ENCODE measurements at regions not wholly inside any gene's neighbourhood (a gene's known extent, or its start where the extent isn't known, plus 50 kb on each side); places are given as distances from the start of the nearest gene placed in this dataset.
"Not testable (repeated sequence)": the region's sequence is repeated elsewhere in the genome, so short reads cannot be mapped to it uniquely, and the experiment has no call there.

DNA sequence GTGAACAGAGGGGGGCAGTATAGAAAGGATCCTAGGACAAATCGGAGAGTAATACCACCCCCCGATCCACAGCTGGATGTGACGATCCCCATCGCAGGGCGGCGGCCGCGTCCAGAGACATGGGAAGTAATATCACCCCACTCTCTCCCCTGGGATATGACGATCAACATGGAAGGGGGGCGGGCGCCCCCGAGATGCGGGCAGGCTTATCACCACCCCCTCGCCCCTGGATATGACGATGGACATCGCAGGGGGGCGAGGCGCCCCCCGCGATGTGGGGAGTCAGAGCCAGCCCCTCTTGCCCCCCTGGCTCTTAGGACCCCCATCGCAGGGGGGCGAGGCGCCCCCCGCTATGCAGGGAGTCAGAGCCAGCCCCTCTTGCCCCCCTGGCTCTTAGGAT lies 120.4 kb upstream of the OSBPL11 start:
- no peaks in the 10 kb centered on the region for H3K36me3 ChIP-seq (ENCODE audit: control insufficient read depth, insufficient read depth, low read length)
- no peak overlapping the region for H3K9ac ChIP-seq (ENCODE audit: low read length)
- no peak overlapping the region for H3K4me3 ChIP-seq (ENCODE audit: low read length)
- no peaks in the 10 kb centered on the region for H3K4me1 ChIP-seq (ENCODE audit: control insufficient read depth, insufficient read depth, low read length)
- H3K9me3 ChIP-seq (ENCODE audit: control insufficient read depth, low read length) = no peaks in the 10 kb centered on the region
- H3K27me3 ChIP-seq (ENCODE audit: control insufficient read depth, insufficient read depth, low read length) = no peaks in the 10 kb centered on the region

DNA sequence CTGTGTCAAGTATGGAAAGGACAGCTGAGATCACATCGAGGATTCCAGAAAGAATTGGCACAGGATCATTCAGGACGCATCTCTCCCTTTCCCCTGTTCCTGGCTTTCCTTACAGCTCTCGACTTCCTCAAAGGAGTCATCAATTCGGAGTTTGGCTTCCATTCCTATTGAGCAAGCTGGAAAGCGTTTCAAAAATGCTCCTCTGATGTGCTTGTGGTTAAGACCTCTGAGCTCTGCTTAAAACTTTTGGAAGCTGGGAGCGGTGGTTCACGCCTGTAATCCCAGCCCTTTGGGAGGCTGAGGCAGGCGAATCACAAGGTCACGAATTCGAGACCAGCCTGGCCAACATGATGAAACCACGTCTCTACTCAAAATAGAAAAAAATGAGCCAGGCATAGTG lies 136.9 kb upstream of the OSBPL11 start:
- not testable (repeated sequence) for H3K9me3 ChIP-seq (ENCODE audit: control insufficient read depth, low read length); H3K27me3 ChIP-seq (ENCODE audit: control insufficient read depth, insufficient read depth, low read length); H3K9ac ChIP-seq (ENCODE audit: low read length); H3K36me3 ChIP-seq (ENCODE audit: control insufficient read depth, insufficient read depth, low read length); H3K4me1 ChIP-seq (ENCODE audit: control insufficient read depth, insufficient read depth, low read length); H3K4me3 ChIP-seq (ENCODE audit: low read length)

DNA sequence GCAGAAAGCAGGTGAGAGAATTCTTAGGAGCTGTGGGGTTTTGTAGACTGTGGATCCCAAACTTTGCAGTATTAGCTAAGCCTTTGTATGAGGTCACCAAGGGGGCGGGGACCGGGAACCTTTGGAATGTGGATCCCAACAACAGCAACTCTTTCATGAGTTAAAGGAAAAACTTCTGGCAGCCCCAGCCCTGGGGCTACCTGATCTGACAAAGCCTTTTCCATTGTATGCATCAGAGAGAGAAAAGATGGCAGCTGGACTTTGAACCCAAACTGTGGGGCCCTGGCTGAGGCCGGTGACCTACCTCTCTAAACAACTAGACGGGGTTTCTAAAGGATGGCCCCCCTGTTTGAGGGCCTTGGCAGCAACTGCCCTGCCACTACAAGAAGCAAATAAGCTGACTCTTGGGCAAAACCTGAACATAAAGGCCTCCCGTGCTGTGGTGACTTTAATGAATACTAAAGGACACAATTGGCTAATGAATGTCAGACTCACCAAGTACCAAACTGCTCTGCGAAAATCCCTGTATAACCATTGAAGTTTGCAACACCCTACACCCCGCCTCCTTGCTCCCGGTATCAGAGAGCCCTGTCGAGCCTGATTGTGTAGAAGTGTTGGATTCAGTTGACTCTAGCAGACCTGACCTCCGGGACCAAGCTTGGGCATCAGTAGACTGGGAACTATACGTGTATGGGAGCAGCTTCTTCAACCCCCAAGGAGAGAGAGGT lies 146.9 kb upstream of the OSBPL11 start:
- H3K9ac ChIP-seq (ENCODE audit: low read length); H3K4me1 ChIP-seq (ENCODE audit: control insufficient read depth, insufficient read depth, low read length); H3K9me3 ChIP-seq (ENCODE audit: control insufficient read depth, low read length); H3K27me3 ChIP-seq (ENCODE audit: control insufficient read depth, insufficient read depth, low read length); H3K36me3 ChIP-seq (ENCODE audit: control insufficient read depth, insufficient read depth, low read length); H3K4me3 ChIP-seq (ENCODE audit: low read length): not testable (repeated sequence)

GRCh38 chr3:125742845-125743244 lies 147.5 kb upstream of the OSBPL11 start:
- H3K9ac ChIP-seq (ENCODE audit: low read length); H3K4me3 ChIP-seq (ENCODE audit: low read length); H3K9me3 ChIP-seq (ENCODE audit: control insufficient read depth, low read length); H3K36me3 ChIP-seq (ENCODE audit: control insufficient read depth, insufficient read depth, low read length); H3K4me1 ChIP-seq (ENCODE audit: control insufficient read depth, insufficient read depth, low read length); H3K27me3 ChIP-seq (ENCODE audit: control insufficient read depth, insufficient read depth, low read length): not testable (repeated sequence)

DNA sequence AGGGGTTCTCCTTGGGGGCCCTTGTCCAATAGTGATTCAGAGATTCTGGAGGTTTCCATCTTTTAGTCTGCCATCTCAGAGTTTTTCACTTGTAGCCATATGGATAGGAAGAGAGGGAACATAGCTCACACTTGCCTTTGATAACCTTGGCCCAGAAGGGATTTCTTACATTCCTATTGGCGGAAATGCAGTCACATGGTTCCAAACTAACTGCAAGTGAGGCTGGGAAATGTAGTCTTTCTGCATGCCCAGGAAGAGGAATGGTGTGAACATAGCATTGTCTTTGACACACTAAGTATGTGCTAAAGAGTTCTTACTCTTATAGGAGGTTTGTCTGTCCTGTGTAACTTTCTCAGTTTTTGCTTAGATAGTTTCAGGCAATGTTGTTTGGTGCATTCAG lies 161.8 kb upstream of the OSBPL11 start:
- not testable (repeated sequence) for H3K9ac ChIP-seq (ENCODE audit: low read length); H3K4me1 ChIP-seq (ENCODE audit: control insufficient read depth, insufficient read depth, low read length); H3K27me3 ChIP-seq (ENCODE audit: control insufficient read depth, insufficient read depth, low read length); H3K4me3 ChIP-seq (ENCODE audit: low read length); H3K36me3 ChIP-seq (ENCODE audit: control insufficient read depth, insufficient read depth, low read length); H3K9me3 ChIP-seq (ENCODE audit: control insufficient read depth, low read length)

GRCh38 chr3:125758641-125759130 lies 163.4 kb upstream of the OSBPL11 start:
- not testable (repeated sequence) for H3K4me1 ChIP-seq (ENCODE audit: control insufficient read depth, insufficient read depth, low read length); H3K36me3 ChIP-seq (ENCODE audit: control insufficient read depth, insufficient read depth, low read length); H3K27me3 ChIP-seq (ENCODE audit: control insufficient read depth, insufficient read depth, low read length); H3K4me3 ChIP-seq (ENCODE audit: low read length); H3K9me3 ChIP-seq (ENCODE audit: control insufficient read depth, low read length); H3K9ac ChIP-seq (ENCODE audit: low read length)

GRCh38 chr3:125762601-125763000 lies 167.3 kb upstream of the OSBPL11 start:
- not testable (repeated sequence) for H3K4me3 ChIP-seq (ENCODE audit: low read length); H3K9me3 ChIP-seq (ENCODE audit: control insufficient read depth, low read length); H3K9ac ChIP-seq (ENCODE audit: low read length); H3K36me3 ChIP-seq (ENCODE audit: control insufficient read depth, insufficient read depth, low read length); H3K4me1 ChIP-seq (ENCODE audit: control insufficient read depth, insufficient read depth, low read length)
- H3K27me3 ChIP-seq (ENCODE audit: control insufficient read depth, insufficient read depth, low read length) = peaks cover 17% of the 10 kb centered on the region

DNA sequence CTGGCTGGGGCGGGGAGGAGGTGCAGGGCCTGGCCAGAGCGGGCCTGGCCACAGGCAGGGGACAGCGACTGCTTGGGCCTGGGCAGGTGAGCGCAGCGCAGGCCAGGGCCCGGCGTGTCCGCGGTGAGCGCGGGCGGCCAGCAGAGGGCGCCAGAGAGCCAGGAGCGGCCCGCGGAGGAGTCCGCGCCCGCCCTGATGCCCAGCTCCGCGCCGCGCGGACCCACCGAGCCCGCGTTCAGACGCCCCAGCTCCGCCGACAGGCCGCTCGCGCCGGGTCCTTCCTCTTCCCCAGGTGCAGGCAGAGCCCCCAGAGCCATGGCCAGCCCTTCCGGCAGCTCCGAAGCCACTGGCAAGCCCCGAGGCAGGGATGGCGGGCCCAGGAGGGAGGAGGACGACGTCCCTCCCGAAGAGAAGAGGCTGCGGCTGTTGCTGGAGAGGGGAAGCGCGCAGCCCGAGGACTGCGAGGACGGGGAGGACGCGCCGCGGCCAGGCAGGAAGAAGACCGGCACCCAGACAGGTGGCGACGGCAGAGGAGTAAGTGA lies 171.1 kb upstream of the OSBPL11 start:
- not testable (repeated sequence) for H3K9me3 ChIP-seq (ENCODE audit: control insufficient read depth, low read length); H3K36me3 ChIP-seq (ENCODE audit: control insufficient read depth, insufficient read depth, low read length); H3K4me1 ChIP-seq (ENCODE audit: control insufficient read depth, insufficient read depth, low read length); H3K4me3 ChIP-seq (ENCODE audit: low read length)
- Histone ChIP-seq H3K27me3 (ENCODE audit: control insufficient read depth, insufficient read depth, low read length) (peaks cover 17% of the 10 kb centered on the region), H3K9ac (ENCODE audit: low read length) (peak overlapping the region; percentile 53)

- peak overlapping the region; percentile 53 for H3K9ac ChIP-seq (ENCODE audit: low read length)
- H3K4me3 ChIP-seq (ENCODE audit: low read length) = not testable (repeated sequence)
These were observed 171.6 kb upstream of the OSBPL11 start for GRCh38 chr3:125766931-125767330.

GRCh38 chr3:125767641-125768040 lies 172.3 kb upstream of the OSBPL11 start:
- Histone ChIP-seq H3K9ac (ENCODE audit: low read length) (no peak overlapping the region), H3K27me3 (ENCODE audit: control insufficient read depth, insufficient read depth, low read length) (peaks cover 17% of the 10 kb centered on the region), H3K9me3 (ENCODE audit: control insufficient read depth, low read length) (no peaks in the 10 kb centered on the region), H3K4me1 (ENCODE audit: control insufficient read depth, insufficient read depth, low read length) (no peaks in the 10 kb centered on the region), H3K36me3 (ENCODE audit: control insufficient read depth, insufficient read depth, low read length) (no peaks in the 10 kb centered on the region), H3K4me3 (ENCODE audit: low read length) (no peak overlapping the region)

More at GRCh38 chr3:125766931-125767330, 171.6 kb upstream of the OSBPL11 start:
- not testable (repeated sequence) for H3K36me3 ChIP-seq (ENCODE audit: control insufficient read depth, insufficient read depth, low read length); H3K9me3 ChIP-seq (ENCODE audit: control insufficient read depth, low read length); H3K4me1 ChIP-seq (ENCODE audit: control insufficient read depth, insufficient read depth, low read length)
- H3K27me3 ChIP-seq (ENCODE audit: control insufficient read depth, insufficient read depth, low read length) = peaks cover 17% of the 10 kb centered on the region

DNA sequence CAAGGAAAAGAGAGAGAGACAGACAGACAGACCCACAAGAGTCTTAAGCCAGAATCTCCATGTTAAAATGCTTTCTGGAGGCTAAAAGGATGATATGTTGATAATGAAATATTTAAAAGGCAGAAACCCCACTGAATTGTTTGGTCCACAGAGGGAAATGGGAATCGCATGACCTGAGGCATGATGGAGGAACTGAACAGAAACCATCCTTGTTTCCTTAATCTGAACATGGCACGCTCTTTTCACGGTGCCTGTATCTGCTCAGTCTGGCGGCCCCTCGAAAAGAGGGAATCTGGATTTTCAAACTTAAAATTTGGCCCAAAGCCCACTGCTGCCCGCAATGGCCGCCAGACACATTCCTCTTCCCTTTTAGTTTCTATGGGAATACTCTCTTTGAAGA lies 173.5 kb upstream of the OSBPL11 start:
- not testable (repeated sequence) for H3K4me1 ChIP-seq (ENCODE audit: control insufficient read depth, insufficient read depth, low read length); H3K4me3 ChIP-seq (ENCODE audit: low read length); H3K9me3 ChIP-seq (ENCODE audit: control insufficient read depth, low read length); H3K36me3 ChIP-seq (ENCODE audit: control insufficient read depth, insufficient read depth, low read length); H3K9ac ChIP-seq (ENCODE audit: low read length)
- H3K27me3 ChIP-seq (ENCODE audit: control insufficient read depth, insufficient read depth, low read length) = peaks cover 17% of the 10 kb centered on the region

GRCh38 chr3:125771506-125771905 lies 176.2 kb upstream of the OSBPL11 start:
- not testable (repeated sequence) for H3K27me3 ChIP-seq (ENCODE audit: control insufficient read depth, insufficient read depth, low read length); H3K4me1 ChIP-seq (ENCODE audit: control insufficient read depth, insufficient read depth, low read length); H3K36me3 ChIP-seq (ENCODE audit: control insufficient read depth, insufficient read depth, low read length); H3K4me3 ChIP-seq (ENCODE audit: low read length); H3K9me3 ChIP-seq (ENCODE audit: control insufficient read depth, low read length); H3K9ac ChIP-seq (ENCODE audit: low read length)
